ENCODE measurements at regions not wholly inside any gene's neighbourhood (a gene's known extent, or its start where the extent isn't known, plus 50 kb on each side); places are given as distances from the start of the nearest gene placed in this dataset.
"Not testable (repeated sequence)": the region's sequence is repeated elsewhere in the genome, so short reads cannot be mapped to it uniquely, and the experiment has no call there.

GRCh38 chr20:29427201-29428060 is 1830.0 kb upstream of the DEFB115 start:
- no peak for DNase-seq (ENCODE audit: low spot score)

DNA sequence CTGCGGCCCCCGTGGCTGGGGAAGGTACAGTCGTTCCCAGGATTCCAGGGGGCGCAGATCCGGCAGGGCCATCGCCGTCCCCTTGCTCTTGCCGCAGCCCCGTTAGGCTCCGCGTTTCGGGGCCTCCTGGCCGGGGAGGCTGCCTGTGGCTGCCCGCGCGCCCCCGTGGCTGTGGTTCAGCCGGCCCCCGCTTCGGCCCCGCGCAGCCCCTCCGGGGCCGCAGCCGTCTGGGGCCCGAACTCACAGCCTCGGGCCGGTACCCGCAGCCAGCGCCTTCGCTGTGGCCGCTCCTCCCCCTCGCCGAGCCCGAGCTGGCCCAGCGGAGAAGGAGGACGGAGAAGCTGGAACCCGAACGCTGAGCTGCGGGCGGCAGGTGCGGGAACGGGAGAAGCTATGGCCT is 1826.9 kb upstream of the DEFB115 start:
- no peak for DNase-seq (ENCODE audit: low spot score)

DNA sequence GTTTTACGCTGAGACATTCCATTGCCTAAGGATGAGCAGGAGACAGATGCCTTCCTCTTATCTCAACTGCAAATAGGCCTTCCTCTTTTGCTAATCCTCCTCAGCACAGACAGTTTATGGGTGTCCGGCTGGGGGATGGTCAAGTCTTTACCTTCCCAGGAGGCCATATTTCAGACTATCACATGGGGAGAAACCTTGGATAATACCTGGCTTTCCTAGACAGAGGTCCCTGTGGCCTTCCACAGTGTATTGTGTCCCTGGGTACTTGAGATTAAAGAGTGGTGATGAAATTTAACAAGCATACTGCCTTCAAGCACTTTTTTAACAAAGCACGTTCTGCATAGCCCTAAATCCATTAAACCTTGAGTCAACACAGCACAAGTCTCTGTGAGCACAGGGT is 1816.7 kb upstream of the DEFB115 start:
- not testable (repeated sequence) for DNase-seq (ENCODE audit: low spot score)

- peak; percentile 7 for DNase-seq (ENCODE audit: low spot score)
Measured at GRCh38 chr20:29443206-29443781, 1814.2 kb upstream of the DEFB115 start.

DNA sequence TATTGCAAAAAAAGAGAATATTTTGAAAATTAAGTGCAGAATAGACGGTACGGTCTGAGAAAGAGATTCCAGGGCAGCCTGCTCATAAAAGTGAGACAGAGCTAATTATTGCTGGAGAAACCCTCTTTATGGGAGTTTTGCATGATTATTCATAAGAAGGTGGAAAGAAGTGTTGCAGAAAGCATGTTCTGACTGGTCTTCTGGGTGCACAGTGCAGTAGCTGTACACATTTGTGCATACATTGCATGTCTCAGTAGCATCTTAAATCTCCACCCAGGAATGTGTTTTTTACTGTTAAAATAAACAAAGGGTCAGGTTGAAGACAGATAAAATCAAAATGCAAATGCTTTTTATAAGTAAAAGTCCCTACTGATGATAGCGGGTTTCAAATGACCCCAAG is 1813.6 kb upstream of the DEFB115 start:
- no peak for DNase-seq (ENCODE audit: low spot score)

DNA sequence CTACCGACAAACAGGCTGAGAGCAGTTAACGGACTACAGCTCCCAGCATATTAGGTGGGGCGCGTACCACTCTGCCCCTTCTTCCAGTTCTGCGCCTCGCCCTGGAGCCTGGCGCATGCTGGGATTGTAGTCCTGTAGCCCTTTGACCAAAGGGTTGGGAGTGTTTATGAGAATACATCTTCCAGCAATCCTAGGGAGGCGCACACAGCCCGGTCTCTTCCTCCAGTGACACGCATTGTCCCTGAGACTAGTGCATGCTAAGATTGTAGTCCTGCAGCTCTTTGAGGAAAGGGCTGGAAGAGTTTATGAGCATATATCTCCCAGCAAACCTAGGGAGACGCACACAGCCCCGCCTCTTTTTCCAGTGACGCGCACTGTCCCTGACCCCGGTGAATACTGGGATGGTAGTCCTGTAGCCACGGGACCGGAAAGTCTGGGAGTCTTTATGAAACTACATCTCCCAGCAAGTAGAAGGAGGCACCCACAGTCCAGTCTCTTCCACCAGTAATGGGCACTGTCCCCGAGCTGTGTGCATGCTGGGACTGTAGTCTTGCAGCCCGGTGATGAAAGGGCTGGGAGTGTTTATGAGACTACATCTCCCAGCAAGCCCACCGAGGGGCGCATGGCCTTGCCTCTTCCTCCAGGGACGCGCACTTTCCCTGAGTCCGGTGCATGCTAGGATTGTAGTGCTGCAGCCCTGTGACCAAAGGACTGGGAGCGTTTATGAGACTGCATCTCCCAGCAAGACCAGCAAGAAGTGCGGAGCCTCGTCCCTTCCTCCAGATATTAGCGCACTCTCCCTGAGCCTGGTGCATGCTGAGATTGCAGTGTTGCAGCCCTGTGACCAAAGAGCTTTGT is 1812.2 kb upstream of the DEFB115 start:
- peak; percentile 14 for DNase-seq (ENCODE audit: low spot score)

GRCh38 chr20:29447517-29448484 is 1809.7 kb upstream of the DEFB115 start:
- not testable (repeated sequence) for DNase-seq (ENCODE audit: low spot score)

DNA sequence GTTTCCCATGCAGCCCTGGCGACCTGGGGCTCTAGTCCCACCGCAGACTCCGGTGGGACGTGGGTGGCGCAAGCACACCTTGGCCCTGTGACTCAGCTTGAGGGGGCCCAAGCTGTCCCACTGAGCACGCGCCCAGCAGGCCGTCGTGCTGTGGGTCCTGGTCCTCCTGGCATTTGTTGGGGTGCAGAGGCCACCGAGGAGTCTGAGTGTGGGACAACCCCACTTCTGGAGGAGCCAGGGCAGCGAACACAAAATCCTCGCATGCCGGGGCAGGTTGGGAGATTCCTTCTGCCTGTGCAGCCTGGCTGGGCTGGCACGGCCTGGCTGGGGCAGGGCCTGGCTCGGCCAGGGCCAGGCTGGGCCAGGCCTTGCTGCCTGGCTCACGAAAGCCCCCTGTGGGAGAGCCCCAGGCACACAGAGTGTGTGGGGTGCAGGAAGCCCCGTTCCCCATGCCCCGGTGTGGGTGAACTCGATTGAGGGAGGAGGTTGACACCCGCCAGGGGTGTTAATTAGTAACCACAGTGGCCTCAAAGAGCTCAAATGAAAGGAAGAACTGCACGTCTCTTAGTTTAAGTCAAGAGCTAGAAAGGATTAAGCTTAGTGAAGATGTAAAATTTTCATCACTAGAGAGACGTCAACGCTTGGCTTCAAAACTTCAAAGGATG is 1808.5 kb upstream of the DEFB115 start:
- DNase-seq (ENCODE audit: low spot score): no peak

DNA sequence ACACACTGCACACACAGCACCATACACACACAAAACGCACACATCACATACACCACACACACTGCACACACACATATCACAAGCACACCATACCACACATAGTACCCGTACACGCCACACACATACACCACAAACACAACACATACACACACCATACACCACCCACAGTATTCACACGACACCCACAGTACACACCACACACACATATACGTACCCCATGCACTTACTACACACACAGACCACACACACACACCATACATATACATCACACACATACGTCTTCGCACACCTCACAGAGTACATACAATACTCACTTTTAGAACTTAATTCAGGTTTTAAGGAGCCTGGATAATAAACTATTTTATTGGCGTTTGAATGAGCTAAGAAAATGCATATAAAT is 1805.3 kb upstream of the DEFB115 start:
- DNase-seq (ENCODE audit: low spot score): no peak

GRCh38 chr20:29456987-29457693 is 1800.3 kb upstream of the DEFB115 start:
- DNase-seq (ENCODE audit: low spot score): not testable (repeated sequence)

- no peak for DNase-seq (ENCODE audit: low spot score)
Measured at GRCh38 chr20:29472606-29473005, 1784.9 kb upstream of the DEFB115 start.

DNA sequence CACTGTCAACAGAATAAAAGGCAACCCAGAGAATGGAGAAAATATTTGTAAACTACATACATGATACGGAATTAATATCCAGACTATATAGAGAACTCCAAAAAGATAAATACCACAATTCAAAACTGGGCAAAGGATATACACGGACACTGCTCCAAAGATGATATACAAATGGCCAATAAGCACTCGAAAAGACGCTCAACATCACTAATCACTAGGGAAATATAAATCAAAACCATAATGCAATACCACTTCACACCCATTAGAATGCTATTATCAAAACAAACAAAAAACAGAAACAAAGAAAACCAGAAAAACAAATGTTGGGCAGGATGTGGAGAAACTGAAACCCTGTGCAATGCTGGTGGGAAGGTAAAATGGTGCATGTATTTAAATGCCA is 1764.6 kb upstream of the DEFB115 start:
- not testable (repeated sequence) for DNase-seq (ENCODE audit: low spot score)

DNA sequence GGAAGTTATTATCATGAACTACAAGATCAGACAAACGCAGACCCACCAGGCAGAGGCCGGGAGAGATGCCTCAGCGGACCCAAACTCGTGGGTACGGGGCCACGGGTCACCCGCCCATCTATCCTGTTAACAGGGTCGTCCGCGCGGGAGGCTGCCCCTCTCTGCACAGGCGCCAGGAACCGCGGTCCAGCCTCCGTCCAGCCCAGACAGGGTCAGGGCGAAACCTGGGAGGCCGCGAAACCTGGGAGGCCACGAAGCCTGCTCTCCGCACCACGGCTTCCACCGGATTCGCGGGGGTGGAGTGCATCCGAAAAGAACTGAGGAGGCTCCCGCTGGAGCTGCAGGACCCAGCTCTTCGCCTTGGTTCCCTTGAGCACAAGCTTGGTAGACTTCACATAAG is 1760.7 kb upstream of the DEFB115 start:
- DNase-seq (ENCODE audit: low spot score): not testable (repeated sequence)

GRCh38 chr20:29497261-29497671 is 1760.2 kb upstream of the DEFB115 start:
- DNase-seq (ENCODE audit: low spot score): no peak

GRCh38 chr20:29497684-29498083 is 1759.8 kb upstream of the DEFB115 start:
- DNase-seq (ENCODE audit: low spot score): not testable (repeated sequence)

GRCh38 chr20:29500738-29501137 is 1756.7 kb upstream of the DEFB115 start:
- not testable (repeated sequence) for DNase-seq (ENCODE audit: low spot score)

GRCh38 chr20:29514634-29515033 is 1742.8 kb upstream of the DEFB115 start:
- DNase-seq (ENCODE audit: low spot score): not testable (repeated sequence)

GRCh38 chr20:29516847-29517246 is 1740.6 kb upstream of the DEFB115 start:
- DNase-seq (ENCODE audit: low spot score): not testable (repeated sequence)

DNA sequence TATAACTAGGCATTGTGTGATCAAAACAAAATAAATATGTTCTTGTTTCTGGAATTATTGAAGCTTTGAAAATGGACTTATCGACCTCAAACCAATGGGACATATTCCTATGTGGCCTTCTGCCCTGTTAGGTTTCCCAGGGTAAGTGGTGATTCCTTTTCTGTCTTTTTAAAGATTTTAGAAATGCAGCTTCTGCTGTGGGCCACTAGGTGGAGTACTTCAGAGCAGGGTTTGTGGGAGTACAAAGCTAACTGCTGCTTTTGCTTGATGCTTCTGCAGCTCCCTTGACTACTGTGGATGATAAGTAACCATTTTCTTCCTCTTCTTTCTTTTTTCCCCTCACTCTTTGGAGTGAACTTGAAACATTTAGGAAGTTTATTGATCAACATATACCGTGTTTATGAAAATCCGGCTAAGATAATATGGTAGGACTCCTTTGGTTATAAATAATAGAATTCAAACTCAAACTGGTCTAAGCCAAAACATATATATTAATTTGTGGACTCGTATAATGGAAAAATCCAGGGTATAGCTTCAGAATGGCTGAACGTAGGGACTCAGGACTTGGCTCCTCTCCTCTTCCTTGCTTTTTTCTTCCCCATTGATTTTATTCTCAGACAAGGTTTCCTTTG is 1737.7 kb upstream of the DEFB115 start:
- DNase-seq (ENCODE audit: low spot score): not testable (repeated sequence)

Measured in CD4-positive, alpha-beta T cell treated with Interleukin-15 for 4 hours (primary cell).